ENCODE measurements at regions not wholly inside any gene's neighbourhood (a gene's known extent, or its start where the extent isn't known, plus 50 kb on each side); places are given as distances from the start of the nearest gene placed in this dataset.
"Not testable (repeated sequence)": the region's sequence is repeated elsewhere in the genome, so short reads cannot be mapped to it uniquely, and the experiment has no call there.

GRCh38 chr4:3866813-3867129 lies 100.6 kb downstream of the ADRA2C start:
- no peak for DNase-seq (ENCODE audit: low spot score)

- no peak for DNase-seq (ENCODE audit: low spot score)
Measured at GRCh38 chr4:3867403-3868100, 101.4 kb downstream of the ADRA2C start.

DNA sequence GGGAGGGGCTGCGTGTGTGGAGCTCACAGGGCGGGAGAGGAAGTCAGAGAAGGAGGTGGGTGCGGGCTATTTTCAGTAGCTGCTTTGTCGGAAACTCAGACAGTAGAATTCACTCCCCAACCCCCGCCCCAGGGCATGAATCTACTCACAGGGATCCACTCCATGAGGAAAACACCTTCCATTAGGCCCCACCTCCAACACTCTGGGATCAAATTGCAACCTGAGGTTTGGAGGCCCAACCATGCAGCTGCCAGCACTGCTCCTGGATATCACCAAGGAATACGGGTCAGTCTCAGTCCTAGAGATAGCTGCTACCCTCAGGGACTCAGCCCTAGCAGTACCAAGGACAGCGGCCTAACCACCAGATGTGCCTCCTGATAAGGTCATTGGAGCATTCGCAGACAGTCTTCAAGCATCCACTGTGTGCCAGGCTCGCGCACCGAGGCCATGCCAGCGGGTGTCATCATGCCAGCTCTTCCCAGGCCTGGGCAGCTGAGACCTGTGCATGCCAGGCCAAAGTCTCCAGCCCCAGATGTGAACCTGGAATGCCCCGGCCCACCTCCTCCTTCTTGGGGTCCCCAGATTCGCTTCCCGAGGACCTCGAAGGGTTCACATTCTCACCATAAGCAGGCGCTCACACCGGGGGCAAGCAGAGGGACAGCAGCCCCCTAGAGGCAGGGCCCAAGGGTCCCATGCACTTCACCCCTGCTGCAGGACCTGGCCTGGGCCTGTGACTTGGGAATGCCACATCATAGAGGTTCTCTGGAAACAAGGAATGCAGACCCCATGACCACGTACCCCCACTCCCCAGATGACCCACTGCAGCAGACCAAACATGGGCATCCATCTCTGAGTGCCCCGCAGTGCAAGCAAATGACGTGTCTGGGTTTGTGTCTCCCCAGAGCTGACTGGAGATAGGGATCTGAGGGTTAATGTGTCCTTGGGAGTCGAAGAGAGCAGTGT lies 102.3 kb downstream of the ADRA2C start:
- no peak for DNase-seq (ENCODE audit: low spot score)

DNA sequence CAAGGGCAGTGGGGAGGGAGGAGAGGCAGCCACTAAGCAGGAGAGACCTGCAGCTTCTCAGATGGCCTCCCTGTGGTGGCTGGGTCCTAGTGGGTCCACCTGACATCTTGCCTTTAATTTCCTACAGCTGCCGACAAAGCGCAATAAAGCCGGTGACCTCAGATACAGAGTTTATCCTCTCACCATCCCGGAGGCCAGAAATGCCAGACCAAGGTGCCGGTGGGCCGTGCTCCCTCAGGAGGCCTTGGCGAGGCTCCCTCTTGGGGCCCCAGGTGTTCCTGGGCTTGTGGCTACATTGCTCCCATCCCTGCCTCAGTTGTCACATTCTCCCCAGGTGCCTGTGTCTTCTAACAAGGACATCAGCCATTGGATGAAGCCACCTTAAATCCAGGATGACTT lies 103.0 kb downstream of the ADRA2C start:
- no peak for DNase-seq (ENCODE audit: low spot score)

DNA sequence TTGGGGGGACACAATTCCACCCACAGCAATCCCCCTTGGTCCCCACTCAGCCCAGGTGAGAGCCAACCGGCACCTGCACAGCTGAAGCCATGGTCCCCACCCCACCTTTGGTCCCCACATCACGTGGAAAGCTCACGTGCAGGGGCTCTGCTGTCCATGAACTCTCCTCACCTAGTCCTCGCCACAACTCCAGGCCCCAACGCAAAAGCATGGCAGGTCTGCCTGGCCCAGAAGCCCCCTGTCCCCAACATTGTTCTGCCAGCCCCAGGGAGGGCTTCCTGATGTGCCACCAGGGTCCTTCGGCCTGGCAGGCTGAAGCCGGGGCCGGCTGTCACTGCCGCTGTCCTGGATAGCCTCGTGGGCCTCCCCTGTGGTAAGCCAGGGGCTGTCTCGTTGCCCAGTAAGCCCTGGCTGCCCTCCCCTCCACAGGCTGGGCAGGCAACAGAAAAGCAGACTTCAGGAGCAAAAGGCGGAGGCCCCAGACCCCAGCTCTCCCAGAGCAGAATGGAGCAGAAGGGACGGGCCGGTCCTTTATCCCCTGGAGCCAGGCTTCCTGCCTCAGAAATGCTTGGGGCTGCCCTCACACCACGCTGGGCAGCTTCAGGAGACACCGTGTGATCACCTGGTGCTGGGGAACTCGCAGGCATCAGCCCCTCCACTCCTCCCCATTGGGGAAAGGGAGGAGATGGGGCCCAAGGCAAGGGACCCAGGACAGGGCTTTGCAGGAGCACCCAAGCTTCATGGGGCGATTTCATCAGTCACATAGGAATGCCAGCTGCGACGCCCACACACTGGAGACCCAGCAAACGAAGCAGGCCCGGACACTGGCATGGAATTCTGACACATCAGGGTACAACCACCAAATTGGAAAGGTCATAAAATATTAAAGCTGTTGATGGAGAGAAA lies 103.7 kb downstream of the ADRA2C start:
- DNase-seq (ENCODE audit: low spot score), result no peak

- no peak for DNase-seq (ENCODE audit: low spot score)
Measured at GRCh38 chr4:3870567-3870962, 104.4 kb downstream of the ADRA2C start.

- DNase-seq (ENCODE audit: low spot score), result no peak
Measured at GRCh38 chr4:3871181-3871852, 105.1 kb downstream of the ADRA2C start.

DNA sequence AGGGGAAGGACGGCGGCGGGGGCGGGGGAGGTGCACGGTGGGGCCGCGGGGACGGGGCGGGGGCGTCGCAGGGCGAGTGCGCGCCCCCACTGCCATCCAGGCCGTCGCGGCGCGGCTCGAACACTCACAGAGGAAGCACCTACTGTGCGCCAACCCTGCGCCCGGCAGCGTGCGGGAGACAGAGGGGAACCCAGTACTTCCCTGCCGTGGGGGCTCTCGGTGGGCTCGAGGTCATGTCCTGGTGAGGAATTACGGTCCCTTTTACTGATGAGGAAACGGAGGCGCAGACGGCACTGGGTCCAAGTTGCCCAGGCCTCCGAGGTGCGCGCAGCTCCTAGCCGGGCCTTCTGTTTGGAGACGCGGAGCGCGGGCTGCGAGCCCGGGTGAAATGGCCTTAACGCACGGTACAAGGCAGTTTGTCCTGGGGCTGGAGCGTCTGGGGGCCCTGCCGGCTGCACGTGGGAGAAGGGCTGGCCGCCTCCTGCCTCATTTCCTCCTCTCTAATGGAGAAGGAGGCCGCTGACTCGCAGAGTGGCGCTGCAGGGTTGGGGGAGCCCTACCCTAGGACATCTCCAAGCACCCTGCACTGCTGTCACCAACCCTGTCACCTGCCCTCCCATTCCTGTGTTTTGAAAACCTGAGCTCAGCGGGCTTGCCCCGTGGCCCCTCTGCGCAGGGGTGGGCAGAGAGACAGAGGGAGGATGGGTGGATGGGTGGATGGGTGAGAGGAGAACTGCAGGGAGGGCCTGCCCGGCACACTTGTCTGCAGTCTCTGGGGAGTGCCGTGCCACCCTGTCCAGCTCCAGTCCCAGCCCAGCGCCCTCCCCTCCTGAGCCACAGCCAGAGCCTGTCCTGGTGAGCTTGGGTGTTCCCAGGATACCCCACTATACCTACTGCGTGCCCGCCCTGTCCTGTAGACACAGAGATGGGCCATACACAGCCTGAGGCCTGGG lies 106.0 kb downstream of the ADRA2C start:
- DNase-seq (ENCODE audit: low spot score), result no peak

- no peak for DNase-seq (ENCODE audit: low spot score)
Measured at GRCh38 chr4:3872834-3873313, 106.7 kb downstream of the ADRA2C start.

DNA sequence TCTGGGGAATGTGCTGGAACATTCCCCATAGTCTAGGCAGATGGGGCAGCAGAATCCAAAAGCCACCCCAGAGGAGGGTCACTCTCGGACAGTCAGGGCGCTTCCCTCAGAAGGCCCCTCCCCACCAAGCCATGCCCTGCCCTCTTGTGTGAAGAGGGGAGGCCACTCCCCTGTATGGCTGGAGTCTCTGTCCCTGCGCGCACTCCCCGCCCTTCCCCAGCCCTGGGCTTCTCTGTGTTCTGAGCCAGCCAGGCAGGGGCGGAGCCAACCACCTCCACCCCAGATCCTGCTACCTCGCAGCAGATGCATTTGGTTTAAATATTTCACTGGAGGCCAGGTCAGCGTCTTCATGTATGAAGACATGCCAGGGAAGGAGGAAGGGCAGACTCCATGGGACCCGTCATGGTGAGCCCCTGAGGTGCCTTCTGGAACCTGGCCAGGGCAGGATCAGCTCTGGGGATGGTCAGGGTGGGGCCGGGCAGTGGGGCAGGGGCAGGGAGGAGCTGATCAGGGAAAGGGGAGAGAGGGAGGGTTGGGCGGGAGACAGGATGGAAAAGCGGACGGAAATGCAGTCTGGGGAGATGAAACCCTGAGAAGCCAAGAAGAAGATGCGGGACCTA lies 107.3 kb downstream of the ADRA2C start:
- no peak for DNase-seq (ENCODE audit: low spot score)

GRCh38 chr4:3874028-3874415 lies 107.8 kb downstream of the ADRA2C start:
- DNase-seq (ENCODE audit: low spot score), result no peak

- no peak for DNase-seq (ENCODE audit: low spot score)
Measured at GRCh38 chr4:3874525-3875110, 108.4 kb downstream of the ADRA2C start.

GRCh38 chr4:3875466-3875865 lies 109.3 kb downstream of the ADRA2C start:
- DNase-seq (ENCODE audit: low spot score), result no peak

DNA sequence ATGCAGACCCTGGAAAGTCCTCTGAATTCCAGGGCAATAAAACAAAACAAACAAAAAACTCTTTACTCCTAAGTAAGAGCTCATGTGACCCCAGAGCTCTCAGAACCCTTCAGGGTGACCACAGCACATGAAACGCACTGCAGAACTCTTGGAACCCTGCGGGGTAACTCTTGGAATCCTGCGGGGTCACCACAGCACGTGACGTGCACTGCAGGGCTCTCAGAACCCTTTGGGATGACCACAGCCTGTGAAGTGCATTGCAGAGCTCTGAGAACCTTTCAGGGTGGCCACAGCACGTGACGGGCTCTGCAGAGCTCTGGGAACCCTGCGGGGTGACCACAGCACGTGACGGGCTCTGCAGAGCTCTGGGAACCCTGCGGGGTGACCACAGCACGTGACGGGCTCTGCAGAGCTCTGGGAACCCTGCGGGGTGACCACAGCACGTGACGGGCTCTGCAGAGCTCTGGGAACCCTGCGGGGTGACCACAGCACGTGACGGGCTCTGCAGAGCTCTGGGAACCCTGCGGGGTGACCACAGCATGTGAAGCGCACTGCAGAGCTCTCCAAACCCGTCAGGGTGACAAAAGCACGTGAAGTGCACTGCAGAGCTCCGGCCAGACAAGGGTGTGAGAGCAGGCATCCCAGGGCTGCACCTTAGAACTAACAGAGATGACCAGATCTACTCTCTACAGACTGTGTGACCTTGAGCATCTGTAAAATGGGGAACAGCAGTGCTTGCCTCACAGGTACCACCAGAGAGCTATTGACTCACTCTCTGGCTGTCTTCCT lies 110.1 kb downstream of the ADRA2C start:
- not testable (repeated sequence) for DNase-seq (ENCODE audit: low spot score)

- DNase-seq (ENCODE audit: low spot score), result no peak
Measured at GRCh38 chr4:3877236-3877635, 111.1 kb downstream of the ADRA2C start.

- DNase-seq (ENCODE audit: low spot score), result no peak
Measured at GRCh38 chr4:3877868-3878267, 111.7 kb downstream of the ADRA2C start.

DNA sequence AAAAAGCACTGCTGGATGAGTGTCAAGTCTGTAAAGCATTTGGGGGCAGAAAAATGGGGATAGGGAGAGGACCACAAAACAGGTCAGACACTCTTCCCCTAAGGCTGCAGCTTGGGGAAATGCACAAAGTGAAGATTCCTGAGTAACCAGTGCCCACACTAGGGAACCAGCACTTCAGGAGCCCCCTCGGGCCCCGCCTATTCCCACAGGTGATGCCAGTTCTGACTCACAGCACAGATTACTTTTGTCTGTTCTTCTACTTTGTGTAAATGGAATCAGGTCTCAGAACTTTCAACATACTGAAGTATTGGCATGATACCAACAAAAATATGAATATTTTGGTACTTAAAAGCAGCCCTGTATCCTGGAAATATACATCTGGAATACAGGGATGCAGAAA lies 112.5 kb downstream of the ADRA2C start:
- DNase-seq (ENCODE audit: low spot score), result no peak

DNA sequence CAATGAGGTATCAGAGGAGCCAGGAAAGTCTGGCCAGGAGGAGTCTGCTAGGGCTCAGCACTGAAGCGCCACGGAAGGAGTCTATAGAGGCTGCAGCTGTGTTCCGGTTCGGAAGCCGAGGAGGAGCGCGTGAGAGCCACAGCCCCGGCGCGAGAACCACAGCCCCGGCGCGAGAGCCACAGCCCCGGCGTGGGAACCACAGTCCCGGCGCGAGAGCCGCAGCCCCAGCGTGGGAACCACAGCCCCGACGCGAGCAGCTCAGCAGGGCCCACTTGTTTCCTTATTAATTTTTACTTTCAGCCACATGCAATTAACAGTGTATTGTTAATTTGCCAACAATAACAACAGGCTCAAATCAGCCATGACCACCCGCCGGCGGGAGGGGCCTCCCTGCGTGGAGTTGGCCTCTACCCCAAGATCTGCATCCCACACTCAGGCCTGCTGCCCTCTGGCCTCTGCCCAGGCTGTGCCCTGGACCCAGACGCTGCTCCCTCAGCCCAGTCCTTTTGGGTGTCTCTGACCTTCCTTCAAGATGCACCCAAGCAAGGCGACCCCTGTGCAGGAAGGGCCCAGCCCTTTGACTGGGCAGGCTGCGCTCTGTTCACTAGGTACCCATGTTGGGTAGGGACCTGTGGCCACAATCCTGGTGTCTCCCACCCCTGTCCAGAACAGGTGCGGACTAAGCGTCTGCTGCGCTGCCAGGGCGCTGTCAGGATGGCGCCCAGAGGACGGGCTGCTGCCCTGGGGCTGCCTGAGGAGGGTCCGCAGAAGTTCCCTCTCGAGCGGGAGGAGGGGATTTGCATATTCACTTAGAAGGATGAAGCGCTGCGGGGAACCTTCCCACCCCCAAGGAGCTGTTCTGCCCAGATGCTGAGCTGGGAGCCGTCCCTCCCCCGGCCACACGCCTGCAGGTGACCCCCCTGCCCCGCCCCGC lies 113.8 kb downstream of the ADRA2C start:
- no peak for DNase-seq (ENCODE audit: low spot score)
